Neutrophil (primary cell): ENCODE measurements at regions not wholly inside any gene's neighbourhood (a gene's known extent, or its start where the extent isn't known, plus 50 kb on each side); places are given as distances from the start of the nearest gene placed in this dataset.
"Not testable (repeated sequence)": the region's sequence is repeated elsewhere in the genome, so short reads cannot be mapped to it uniquely, and the experiment has no call there.

Source experiments
- H3K27ac ChIP-seq: fragments of 200-600 bp; sonication (generic); 2 replicates; pipeline ENCODE4 v1.5.1; 2016; ENCODE audit warnings: mild to moderate bottlenecking, moderate library complexity
- H3K27me3 ChIP-seq: fragments of 200-600 bp; sonication (generic); 2 replicates; pipeline ENCODE4 v1.6.0; 2016; ENCODE audit warnings: mild to moderate bottlenecking
- H3K36me3 ChIP-seq: fragments of 200-600 bp; sonication (generic); 2 replicates; pipeline ENCODE4 v1.5.1; 2017
- H3K4me1 ChIP-seq, 2 experiments: fragments of 200-600 bp in 1 of 2; sonication (generic) in 1 of 2; 1 replicate in 1 of 2; 2 replicates in 1 of 2; pipeline versions ENCODE4 v1.5.1 to v1.6.1; 2013 to 2016; ENCODE audit warnings: low read depth in 1 of 2, low read length in 1 of 2, mild to moderate bottlenecking in 1 of 2, moderate library complexity in 1 of 2; ENCODE audit not compliant: control insufficient read depth in 1 of 2, insufficient read depth in 1 of 2
- H3K4me3 ChIP-seq, 2 experiments: fragments of 200-600 bp in 1 of 2; sonication (generic) in 1 of 2; 1 replicate in 1 of 2; 2 replicates in 1 of 2; pipeline ENCODE4 v1.5.1; 2013 to 2016; ENCODE audit warnings: low read depth in 1 of 2, low read length in 1 of 2, mild to moderate bottlenecking in 1 of 2, moderate library complexity in 1 of 2
- H3K9me3 ChIP-seq: fragments of 200-600 bp; sonication (generic); 2 replicates; pipeline ENCODE4 v1.5.1; 2016
- CTCF ChIP-seq: fragments of 200-600 bp; sonication (generic); IDR thresholded peaks from 2 replicates; pipeline ENCODE4 v1.5.1; 2016; ENCODE audit warnings: antibody characterized with exemption

- H3K27ac ChIP-seq, result no peak overlapping the region
- no peaks in the 10 kb centered on the region for H3K27me3 ChIP-seq
- no peaks in the 10 kb centered on the region for H3K36me3 ChIP-seq
- no peaks in the 10 kb centered on the region for H3K4me1 ChIP-seq
- H3K4me3 ChIP-seq, result no peak overlapping the region
- no peaks in the 10 kb centered on the region for H3K9me3 ChIP-seq
- TF ChIP-seq CTCF, result no peak
Measured at GRCh38 chr17:27087935-27088766, 205.8 kb upstream of the WSB1 start.

GRCh38 chr17:27088767-27089078 is 205.2 kb upstream of the WSB1 start:
- Histone ChIP-seq H3K4me1 (no peaks in the 10 kb centered on the region), H3K9me3 (no peaks in the 10 kb centered on the region), H3K36me3 (no peaks in the 10 kb centered on the region), H3K27me3 (no peaks in the 10 kb centered on the region), H3K27ac (no peak overlapping the region), H3K4me3 (no peak overlapping the region)
- TF ChIP-seq CTCF, result no peak

GRCh38 chr17:27089079-27089928 is 204.6 kb upstream of the WSB1 start:
- not testable (repeated sequence) for H3K4me3 ChIP-seq, H3K27me3 ChIP-seq, H3K4me1 ChIP-seq, H3K36me3 ChIP-seq, H3K27ac ChIP-seq, H3K9me3 ChIP-seq

GRCh38 chr17:27089929-27090247 is 204.0 kb upstream of the WSB1 start:
- H3K27ac ChIP-seq, result no peak overlapping the region
- no peaks in the 10 kb centered on the region for H3K36me3 ChIP-seq

GRCh38 chr17:27090450-27091042 is 203.4 kb upstream of the WSB1 start:
- H3K4me3 ChIP-seq, H3K36me3 ChIP-seq, H3K4me1 ChIP-seq, H3K27ac ChIP-seq, H3K27me3 ChIP-seq, H3K9me3 ChIP-seq: not testable (repeated sequence)

More at GRCh38 chr17:27089929-27090247, 204.0 kb upstream of the WSB1 start:
- no peak for TF ChIP-seq CTCF
- Histone ChIP-seq H3K4me3 (no peak overlapping the region), H3K27me3 (no peaks in the 10 kb centered on the region), H3K9me3 (no peaks in the 10 kb centered on the region), H3K4me1 (no peaks in the 10 kb centered on the region)

GRCh38 chr17:27091043-27091497 is 202.8 kb upstream of the WSB1 start:
- H3K27ac ChIP-seq, result no peak overlapping the region
- no peaks in the 10 kb centered on the region for H3K4me1 ChIP-seq
- no peaks in the 10 kb centered on the region for H3K36me3 ChIP-seq
- no peaks in the 10 kb centered on the region for H3K27me3 ChIP-seq
- H3K4me3 ChIP-seq, result no peak overlapping the region
- TF ChIP-seq CTCF, result no peak
- no peaks in the 10 kb centered on the region for H3K9me3 ChIP-seq

- not testable (repeated sequence) for H3K4me1 ChIP-seq, H3K4me3 ChIP-seq, H3K27me3 ChIP-seq, H3K9me3 ChIP-seq, H3K27ac ChIP-seq, H3K36me3 ChIP-seq
Measured at GRCh38 chr17:27094179-27094578, 199.7 kb upstream of the WSB1 start.

- H3K4me1 ChIP-seq, H3K9me3 ChIP-seq, H3K27ac ChIP-seq, H3K36me3 ChIP-seq, H3K27me3 ChIP-seq, H3K4me3 ChIP-seq: not testable (repeated sequence)
Measured at GRCh38 chr17:27095821-27096220, 198.1 kb upstream of the WSB1 start.

GRCh38 chr17:27099266-27099665 is 194.6 kb upstream of the WSB1 start:
- H3K9me3 ChIP-seq, H3K27ac ChIP-seq, H3K27me3 ChIP-seq, H3K4me3 ChIP-seq, H3K4me1 ChIP-seq, H3K36me3 ChIP-seq: not testable (repeated sequence)
